Upper lobe of right lung (tissue), 1 donor: ENCODE measurements at regions not wholly inside any gene's neighbourhood (a gene's known extent, or its start where the extent isn't known, plus 50 kb on each side); places are given as distances from the start of the nearest gene placed in this dataset.

ENCODE experiments used
- ATAC-seq: fragments of 200-7000 bp; cut with Tn5 transposase; one replicate; pipeline ENCODE4 v1.9.1; 2020; ENCODE audit warnings: mild to moderate bottlenecking, moderate library complexity
- DNase-seq: peaks from one replicate; pipeline ENCODE4 v3.0.0-alpha.2; 2020
- H3K27ac ChIP-seq: fragments of 200-600 bp; one replicate; pipeline ENCODE4 v1.8.0; 2022
- H3K27me3 ChIP-seq: fragments of 200-600 bp; one replicate; pipeline ENCODE4 v1.8.0; 2022; ENCODE audit warnings: mild to moderate bottlenecking
- H3K36me3 ChIP-seq: fragments of 200-600 bp; one replicate; pipeline ENCODE4 v1.8.0; 2022
- H3K4me1 ChIP-seq: fragments of 200-600 bp; one replicate; pipeline ENCODE4 v1.8.0; 2022
- H3K4me3 ChIP-seq: fragments of 200-600 bp; one replicate; pipeline ENCODE4 v1.8.0; 2022; ENCODE audit warnings: mild to moderate bottlenecking
- H3K9me3 ChIP-seq: fragments of 200-600 bp; one replicate; pipeline ENCODE4 v1.8.0; 2022
- intact Hi-C: fragments of 100-400 bp; cut with DNase I; formaldehyde crosslinking; loops from one replicate; pipeline ENCODE4 v1.11.0; 2022
- TF ChIP-seq, protein P1 (sequence below): fragments of 200-600 bp; IDR thresholded peaks from one replicate; pipeline ENCODE4 v1.8.0; 2022; ENCODE audit warnings: antibody characterized with exemption
- donor health status: DM: no; HTN: yes; CAD: no; lungs with severe emphysema.

DNA sequence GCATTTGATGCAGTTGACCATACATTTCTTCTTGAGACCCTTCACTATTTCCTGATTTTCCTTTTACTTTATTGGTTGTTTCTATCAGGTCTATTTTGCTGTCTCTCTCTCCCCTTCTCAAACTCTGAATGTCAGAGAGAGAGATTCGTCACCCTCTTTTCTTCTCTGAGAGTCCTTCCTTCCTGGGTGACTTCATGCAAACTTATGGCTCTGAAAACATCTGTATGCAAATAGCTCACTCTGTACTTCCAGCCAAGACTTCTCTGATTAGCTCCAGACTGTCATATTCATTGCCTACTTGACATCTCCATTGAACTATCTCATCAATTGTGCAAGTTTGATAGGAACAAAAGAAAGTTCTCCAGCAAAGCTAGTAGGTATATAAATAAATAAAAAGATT lies 191.7 kb upstream of the KLF6 start:
- no peak for DNase-seq

DNA sequence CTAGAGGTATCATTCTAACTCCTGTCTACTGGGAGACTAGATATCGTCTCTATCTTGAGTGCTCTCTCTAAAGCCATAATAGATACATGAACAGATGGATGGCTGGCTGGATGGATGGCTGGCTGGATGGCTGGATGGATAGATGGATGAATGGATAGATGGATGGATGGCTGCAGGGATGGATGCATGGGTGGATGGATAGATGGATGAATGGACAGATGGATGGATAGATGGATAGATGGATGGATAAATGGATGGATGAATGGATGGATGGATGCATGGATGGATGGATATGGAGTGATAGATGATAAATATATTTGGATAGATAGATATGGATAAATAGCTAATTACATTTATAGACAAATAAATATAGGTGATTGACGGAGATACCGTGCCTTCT lies 191.2 kb upstream of the KLF6 start:
- no peak for ATAC-seq
- DNase-seq: no peak
- H3K27ac ChIP-seq: no peak overlapping the region
- TF ChIP-seq, protein P1, sequence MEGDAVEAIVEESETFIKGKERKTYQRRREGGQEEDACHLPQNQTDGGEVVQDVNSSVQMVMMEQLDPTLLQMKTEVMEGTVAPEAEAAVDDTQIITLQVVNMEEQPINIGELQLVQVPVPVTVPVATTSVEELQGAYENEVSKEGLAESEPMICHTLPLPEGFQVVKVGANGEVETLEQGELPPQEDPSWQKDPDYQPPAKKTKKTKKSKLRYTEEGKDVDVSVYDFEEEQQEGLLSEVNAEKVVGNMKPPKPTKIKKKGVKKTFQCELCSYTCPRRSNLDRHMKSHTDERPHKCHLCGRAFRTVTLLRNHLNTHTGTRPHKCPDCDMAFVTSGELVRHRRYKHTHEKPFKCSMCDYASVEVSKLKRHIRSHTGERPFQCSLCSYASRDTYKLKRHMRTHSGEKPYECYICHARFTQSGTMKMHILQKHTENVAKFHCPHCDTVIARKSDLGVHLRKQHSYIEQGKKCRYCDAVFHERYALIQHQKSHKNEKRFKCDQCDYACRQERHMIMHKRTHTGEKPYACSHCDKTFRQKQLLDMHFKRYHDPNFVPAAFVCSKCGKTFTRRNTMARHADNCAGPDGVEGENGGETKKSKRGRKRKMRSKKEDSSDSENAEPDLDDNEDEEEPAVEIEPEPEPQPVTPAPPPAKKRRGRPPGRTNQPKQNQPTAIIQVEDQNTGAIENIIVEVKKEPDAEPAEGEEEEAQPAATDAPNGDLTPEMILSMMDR: no peak
- no peaks in the 10 kb centered on the region for H3K27me3 ChIP-seq
- H3K36me3 ChIP-seq: no peaks in the 10 kb centered on the region
- no peak overlapping the region for H3K4me3 ChIP-seq
- intact Hi-C loops: no loop called here
- H3K4me1 ChIP-seq: no peaks in the 10 kb centered on the region
- H3K9me3 ChIP-seq: no peaks in the 10 kb centered on the region

More for the DNA sequence above, 191.7 kb upstream of the KLF6 start:
- no peak overlapping the region for H3K27ac ChIP-seq
- no peak overlapping the region for H3K4me3 ChIP-seq
- TF ChIP-seq, protein P1: no peak
- H3K36me3 ChIP-seq: no peaks in the 10 kb centered on the region
- no peaks in the 10 kb centered on the region for H3K27me3 ChIP-seq
- no peaks in the 10 kb centered on the region for H3K9me3 ChIP-seq
- no peak for ATAC-seq
- H3K4me1 ChIP-seq: no peaks in the 10 kb centered on the region
- intact Hi-C loops: no loop called here

DNA sequence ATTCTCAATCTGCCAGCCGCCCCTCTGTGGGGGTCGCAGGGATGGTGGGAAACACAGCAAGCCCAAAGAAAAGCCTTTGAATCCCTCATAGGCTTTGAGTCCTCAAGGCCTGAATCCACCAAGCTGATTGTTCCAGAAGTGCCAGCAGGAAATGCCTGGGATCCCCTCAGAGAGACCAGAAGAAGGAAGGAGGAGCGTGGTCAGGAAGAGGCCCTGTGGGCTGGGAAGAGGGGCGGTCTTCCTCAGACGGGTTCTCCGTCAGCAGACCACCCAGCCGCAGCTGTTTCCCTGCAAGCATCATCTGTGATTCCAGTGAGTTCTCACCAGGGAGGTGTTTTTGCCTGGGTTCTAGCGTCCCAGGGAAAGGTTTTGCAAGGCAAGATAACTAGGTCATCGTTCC lies 190.0 kb upstream of the KLF6 start:
- H3K36me3 ChIP-seq: no peaks in the 10 kb centered on the region
- ATAC-seq (no peak), DNase-seq (no peak)
- no peak overlapping the region for H3K27ac ChIP-seq
- no peak overlapping the region for H3K4me3 ChIP-seq
- H3K4me1 ChIP-seq: no peaks in the 10 kb centered on the region
- TF ChIP-seq, protein P1: no peak
- H3K27me3 ChIP-seq: no peaks in the 10 kb centered on the region
- no peaks in the 10 kb centered on the region for H3K9me3 ChIP-seq
- intact Hi-C loops: no loop called here

DNA sequence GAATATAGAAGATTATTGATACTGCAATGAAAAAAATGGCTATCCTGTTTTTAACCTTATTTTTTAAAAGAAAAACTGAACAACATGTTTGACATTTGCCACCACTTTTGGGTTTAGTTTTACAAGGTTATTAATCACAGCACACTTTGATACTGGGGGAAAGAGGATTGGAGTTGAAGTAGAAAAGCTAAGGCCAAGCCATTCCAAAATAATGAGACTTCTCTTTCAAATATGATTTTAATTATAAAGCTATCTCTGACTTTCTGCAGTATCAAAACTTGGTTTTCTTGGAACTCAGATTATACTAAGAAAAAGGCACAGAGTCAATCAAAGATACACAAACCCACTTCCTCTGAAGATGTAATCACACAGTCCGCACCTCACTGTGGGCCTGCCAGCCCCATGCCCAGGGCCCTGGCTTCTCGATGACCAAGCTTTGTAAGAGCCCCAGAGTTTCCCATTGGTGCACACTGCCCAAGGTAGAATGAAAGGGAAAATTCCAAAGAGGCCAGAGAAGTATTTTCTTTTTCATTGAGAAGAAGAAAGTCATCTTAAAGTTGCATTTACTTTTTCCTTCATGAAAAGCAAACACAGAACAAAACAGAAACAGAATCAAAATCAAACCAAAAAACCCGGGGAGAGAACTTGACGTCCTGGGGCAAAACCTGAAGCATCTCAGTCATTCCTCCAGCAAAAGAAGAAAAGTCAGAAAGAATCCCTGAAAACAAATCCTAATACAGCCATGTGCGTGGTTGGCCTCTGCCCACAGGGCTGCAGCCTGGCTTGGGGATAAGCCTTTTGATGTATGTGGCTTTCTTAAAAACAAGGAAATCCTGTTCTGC lies 187.7 kb upstream of the KLF6 start:
- DNase-seq (no peak), ATAC-seq (no peak)
- intact Hi-C loops: no loop called here
- H3K36me3 ChIP-seq: no peaks in the 10 kb centered on the region
- H3K27me3 ChIP-seq: no peaks in the 10 kb centered on the region
- TF ChIP-seq, protein P1: no peak
- peaks cover 6% of the 10 kb centered on the region for H3K4me1 ChIP-seq
- H3K9me3 ChIP-seq: no peaks in the 10 kb centered on the region
- H3K27ac ChIP-seq: no peak overlapping the region
- no peak overlapping the region for H3K4me3 ChIP-seq

DNA sequence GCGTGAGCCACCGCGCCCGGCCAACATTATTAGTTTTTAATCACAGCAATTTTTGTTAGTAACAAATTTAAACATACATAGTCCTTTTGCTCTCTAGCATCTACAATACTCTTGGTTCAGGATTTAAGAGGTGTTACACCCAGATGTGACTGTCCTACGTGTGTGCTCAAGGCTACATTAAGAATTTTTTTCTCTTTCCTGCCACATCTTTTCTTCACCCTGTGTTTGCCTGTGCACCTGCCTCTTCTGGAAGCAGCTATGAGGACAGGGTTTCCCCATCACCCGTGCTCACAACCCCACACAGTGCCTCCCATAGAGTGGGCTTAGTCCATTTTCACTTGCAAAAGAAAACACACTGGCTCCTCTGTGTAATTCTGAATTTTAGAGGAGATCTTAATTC lies 186.7 kb upstream of the KLF6 start:
- DNase-seq: no peak
- Histone ChIP-seq H3K36me3 (no peaks in the 10 kb centered on the region), H3K27ac (no peak overlapping the region), H3K9me3 (no peaks in the 10 kb centered on the region), H3K4me3 (no peak overlapping the region), H3K4me1 (peaks cover 6% of the 10 kb centered on the region), H3K27me3 (no peaks in the 10 kb centered on the region)
- no peak for ATAC-seq
- intact Hi-C loops: no loop called here
- TF ChIP-seq, protein P1: no peak
